NCI-H187 treated with DMSO at 0.1 percent for 48 hours (cell line): ENCODE measurements at regions not wholly inside any gene's neighbourhood (a gene's known extent, or its start where the extent isn't known, plus 50 kb on each side); places are given as distances from the start of the nearest gene placed in this dataset.
"Not testable (repeated sequence)": the region's sequence is repeated elsewhere in the genome, so short reads cannot be mapped to it uniquely, and the experiment has no call there.

ENCODE experiments used
- DNase-seq: peaks from one replicate; lab custom pipeline; 2025; lab: John Stamatoyannopoulos, UW

DNA sequence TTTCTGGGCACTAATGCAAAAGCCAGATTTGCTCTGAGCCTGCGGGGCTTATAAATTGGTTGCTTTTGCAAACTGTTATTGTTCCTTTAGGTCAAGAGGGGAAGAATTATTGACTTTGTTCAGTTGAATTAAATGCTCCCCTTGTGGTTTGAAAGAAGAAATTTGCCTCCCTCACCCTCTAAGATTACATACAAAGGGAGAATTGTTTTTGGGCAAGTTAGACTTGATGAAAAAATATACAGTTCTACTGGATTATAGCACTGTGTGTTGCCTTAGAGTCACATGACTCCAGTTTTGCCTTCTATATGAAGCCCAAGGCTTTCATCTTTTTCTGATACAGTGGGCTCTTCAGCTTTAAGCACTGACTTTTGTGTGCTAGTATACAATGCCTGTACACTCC lies 1265.8 kb upstream of the LRRTM3 start:
- DNase-seq, result no peak

DNA sequence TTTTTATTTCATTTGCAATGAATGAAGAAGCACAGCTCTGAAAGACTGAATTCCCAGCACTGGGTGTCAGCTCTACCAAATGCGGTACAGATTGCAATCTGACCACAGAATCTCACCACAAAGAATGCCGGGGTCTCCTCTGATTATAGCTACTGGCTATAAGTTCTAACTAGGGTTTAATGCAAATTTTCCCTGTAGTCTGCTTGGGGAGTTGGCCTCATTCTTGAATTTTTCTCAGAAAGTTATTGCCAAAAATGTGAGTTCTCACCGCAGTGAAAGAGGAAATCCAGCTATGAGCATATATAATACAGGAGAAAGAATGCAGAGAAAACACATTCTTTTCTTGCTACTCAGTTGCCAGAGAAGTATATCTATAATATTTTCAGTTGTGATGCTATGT lies 1255.7 kb upstream of the LRRTM3 start:
- DNase-seq, result no peak

- not testable (repeated sequence) for DNase-seq
Measured at GRCh38 chr10:65670596-65670995, 1255.2 kb upstream of the LRRTM3 start.

DNA sequence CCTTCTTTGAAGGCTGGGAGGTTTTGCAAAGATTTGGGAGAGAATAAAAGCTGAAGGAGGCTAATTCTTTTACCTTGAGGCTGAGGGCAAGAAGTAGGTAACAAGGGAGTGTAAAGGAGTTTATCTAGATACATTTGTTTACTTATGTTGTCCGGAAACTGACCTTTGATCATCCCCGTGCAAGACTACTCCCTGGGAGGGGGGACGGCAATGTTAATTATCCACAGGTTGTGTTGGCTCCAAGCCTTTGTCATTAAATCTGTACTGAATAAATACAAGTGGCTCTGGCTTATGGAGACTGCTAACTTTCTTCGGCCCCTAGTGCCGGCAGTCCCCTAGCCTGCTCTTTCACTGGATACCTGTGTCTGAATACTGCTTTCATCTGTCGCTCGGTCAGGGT lies 1250.6 kb upstream of the LRRTM3 start:
- no peak for DNase-seq

GRCh38 chr10:65684896-65685295 lies 1240.9 kb upstream of the LRRTM3 start:
- DNase-seq, result no peak

GRCh38 chr10:65701168-65701776 lies 1224.6 kb upstream of the LRRTM3 start:
- DNase-seq, result no peak

DNA sequence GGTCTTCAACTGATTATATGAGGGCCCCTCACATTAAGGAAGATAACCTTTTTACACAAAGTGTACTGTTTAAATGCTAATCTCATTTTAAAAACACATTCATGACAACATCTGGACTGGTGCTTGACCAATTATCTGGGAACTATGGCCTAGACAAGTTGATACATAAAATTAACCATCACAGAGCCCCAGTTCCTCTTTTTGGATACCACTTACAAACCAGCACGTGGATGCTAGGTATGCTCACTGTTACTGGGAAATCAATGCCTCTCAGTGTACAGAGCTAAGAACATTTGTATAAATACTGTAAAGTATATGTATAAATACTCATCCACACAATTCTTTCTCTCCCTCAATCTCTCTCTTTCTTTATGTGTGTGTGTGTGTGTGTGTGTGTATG lies 1217.8 kb upstream of the LRRTM3 start:
- DNase-seq, result no peak

GRCh38 chr10:65710306-65710705 lies 1215.5 kb upstream of the LRRTM3 start:
- no peak for DNase-seq

- no peak for DNase-seq
Measured at GRCh38 chr10:65719790-65720189, 1206.0 kb upstream of the LRRTM3 start.

DNA sequence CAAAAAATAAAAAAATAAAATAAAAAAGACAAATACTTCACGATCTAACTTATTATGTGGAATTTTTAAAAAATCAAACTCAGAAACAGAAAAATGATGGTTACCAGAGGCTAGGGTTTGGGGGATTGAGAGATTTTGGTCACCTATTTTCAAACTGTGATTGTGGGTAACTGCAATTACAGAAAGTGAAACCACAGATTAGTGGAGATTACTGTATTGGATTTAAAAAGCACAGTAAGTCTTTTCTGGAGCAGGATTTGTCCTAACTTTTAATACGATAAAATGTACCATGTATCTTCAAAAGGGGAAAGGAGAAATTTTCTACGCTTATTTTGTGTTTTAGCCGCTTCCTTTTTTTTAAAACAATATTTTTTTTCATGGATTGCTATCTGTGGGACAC lies 1204.9 kb upstream of the LRRTM3 start:
- DNase-seq, result no peak

DNA sequence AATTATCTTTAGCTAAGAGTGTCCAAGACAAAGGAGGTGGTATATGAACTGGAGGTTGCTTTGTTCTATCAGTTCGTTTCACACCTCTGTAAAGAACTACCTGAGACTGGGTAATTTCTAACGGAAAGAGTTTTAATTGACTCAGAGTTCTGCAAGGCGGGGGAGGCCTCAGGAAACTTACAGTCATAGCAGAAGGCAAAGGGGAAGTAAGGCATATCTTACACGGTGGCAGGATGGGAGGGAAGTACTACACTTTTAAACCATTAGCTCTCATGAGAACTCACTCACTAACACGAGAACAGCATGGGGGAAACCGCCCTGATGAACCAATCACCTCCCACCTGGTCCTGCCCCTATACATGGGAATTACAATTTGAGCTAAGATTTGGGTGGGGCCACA lies 1202.3 kb upstream of the LRRTM3 start:
- no peak for DNase-seq

GRCh38 chr10:65735382-65735781 lies 1190.5 kb upstream of the LRRTM3 start:
- DNase-seq, result no peak

- DNase-seq, result no peak
Measured at GRCh38 chr10:65742906-65743305, 1182.9 kb upstream of the LRRTM3 start.

GRCh38 chr10:65751218-65751617 lies 1174.6 kb upstream of the LRRTM3 start:
- no peak for DNase-seq

DNA sequence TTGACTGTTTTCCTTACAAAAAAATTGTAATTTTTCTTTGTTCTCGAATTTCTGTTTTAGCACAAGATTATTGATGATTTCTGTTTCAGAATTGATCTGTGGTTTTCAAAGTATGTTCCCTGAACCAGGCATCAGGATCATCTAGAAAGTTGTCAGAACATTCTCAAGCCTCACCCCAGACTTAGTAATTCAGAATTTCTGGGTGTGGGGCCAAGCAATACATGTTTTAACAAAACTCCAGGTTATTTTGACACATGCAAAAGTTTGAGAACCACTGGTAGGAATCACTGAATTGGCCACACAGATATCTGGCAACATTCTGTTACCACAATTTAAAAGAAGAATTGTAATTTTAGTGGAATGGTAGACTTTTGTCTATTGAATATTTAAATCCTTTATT lies 1173.9 kb upstream of the LRRTM3 start:
- no peak for DNase-seq

- no peak for DNase-seq
Measured at GRCh38 chr10:65753532-65753931, 1172.3 kb upstream of the LRRTM3 start.

GRCh38 chr10:65754112-65754511 lies 1171.7 kb upstream of the LRRTM3 start:
- no peak for DNase-seq

DNA sequence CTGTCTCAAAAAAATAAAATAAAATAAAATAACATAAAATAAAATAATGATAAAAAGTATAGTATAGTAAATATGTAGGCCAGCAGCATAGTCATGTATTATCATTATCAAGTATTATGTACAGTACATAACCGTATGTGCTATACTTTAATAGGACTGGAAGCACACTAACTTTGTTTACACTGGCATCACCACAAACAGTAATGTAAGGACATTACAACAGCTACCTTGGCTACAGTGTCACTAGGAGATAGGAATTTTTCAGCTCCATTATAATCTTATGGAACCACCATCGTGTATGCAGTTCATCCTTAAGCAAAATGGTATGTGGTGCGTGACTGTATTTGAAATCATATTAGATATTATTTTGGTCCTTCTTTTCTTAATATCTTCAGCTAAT lies 1163.5 kb upstream of the LRRTM3 start:
- no peak for DNase-seq

GRCh38 chr10:65765006-65765541 lies 1160.8 kb upstream of the LRRTM3 start:
- no peak for DNase-seq

DNA sequence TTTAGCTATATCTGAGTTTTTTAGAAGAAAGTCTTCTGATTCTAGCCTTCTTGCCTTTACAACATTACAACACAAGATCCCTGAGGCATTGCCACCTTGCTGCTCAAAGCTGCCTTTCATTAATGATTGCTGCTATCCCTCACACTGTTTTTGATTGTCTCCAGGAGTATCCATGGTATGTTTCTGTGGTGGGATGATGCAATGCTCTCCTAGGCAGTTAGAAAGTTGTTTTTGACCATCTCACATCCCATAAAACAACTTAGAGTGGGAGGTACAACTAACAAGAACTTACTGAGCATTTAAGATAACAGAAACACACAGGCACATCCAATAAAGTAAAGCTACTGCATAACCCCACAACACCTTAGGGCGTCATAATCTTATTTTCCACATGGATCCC lies 1156.0 kb upstream of the LRRTM3 start:
- no peak for DNase-seq

DNA sequence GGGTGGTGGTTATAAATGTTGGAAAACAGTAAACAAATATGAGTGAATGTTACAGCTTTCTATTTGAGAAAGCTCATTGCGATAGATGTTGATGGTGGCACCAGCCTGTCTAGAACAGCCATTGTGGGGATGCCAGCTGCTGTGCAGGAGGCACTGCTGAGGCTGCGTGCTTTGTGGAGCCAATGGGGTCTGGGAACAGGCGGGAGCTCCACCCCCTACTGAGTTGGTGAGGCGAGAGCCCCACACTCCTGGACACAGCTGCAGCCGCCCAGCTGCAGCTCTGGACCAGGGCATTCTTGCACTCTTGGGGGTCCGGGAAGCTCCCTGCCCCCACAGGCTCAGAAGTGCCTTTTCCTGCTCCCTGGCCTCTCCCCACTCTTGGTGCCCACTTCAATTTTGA lies 1147.1 kb upstream of the LRRTM3 start:
- no peak for DNase-seq

- no peak for DNase-seq
Measured at GRCh38 chr10:65779985-65780384, 1145.9 kb upstream of the LRRTM3 start.

DNA sequence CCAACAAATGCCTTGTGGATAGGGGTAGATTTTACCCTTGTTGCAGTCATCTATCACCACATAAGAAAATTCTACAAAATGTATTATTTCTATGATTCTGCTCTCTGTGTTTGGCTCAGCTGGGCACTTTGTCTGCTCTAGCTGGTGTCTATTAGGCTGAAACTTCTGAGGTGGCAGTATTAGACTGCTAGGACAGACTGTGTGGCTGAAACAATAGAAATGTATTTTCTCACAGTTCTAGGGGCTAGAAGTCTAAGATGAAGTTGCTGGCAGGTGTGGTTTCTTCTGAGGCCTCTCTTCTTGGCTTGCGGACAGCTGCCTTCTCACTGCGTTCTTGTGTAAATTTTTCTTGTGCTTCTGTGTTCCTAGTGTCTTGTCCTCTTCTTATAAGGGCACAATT lies 1139.6 kb upstream of the LRRTM3 start:
- no peak for DNase-seq

- DNase-seq, result no peak
Measured at GRCh38 chr10:65787571-65787970, 1138.3 kb upstream of the LRRTM3 start.
